Globus pallidus (tissue), 1 donor: ENCODE measurements at regions not wholly inside any gene's neighbourhood (a gene's known extent, or its start where the extent isn't known, plus 50 kb on each side); places are given as distances from the start of the nearest gene placed in this dataset.

Experiments used
- DNase-seq: peaks from one replicate; pipeline ENCODE4 v3.0.0-alpha.2; 2015; ENCODE audit warnings: low spot score

DNA sequence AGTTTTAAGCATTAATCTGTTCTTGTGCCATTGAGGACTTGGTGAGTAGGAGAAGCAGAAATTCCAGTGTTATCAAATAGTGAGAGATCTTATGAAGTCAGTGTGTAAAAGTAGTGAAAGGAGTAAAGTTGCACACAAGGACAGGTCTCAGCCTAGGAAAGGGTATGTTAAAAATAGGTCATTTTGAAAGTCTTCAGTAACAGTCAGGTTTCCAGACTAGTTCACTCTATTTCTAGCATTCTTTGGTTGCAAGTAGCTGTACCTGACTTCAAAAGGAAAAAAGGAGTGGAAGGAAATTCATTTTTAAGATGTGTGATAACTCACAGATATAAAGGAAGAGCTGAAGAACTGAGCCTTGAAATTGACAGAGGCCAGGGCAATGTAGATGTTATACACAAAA is 250.1 kb upstream of the SATB1 start:
- DNase-seq: no peak

DNA sequence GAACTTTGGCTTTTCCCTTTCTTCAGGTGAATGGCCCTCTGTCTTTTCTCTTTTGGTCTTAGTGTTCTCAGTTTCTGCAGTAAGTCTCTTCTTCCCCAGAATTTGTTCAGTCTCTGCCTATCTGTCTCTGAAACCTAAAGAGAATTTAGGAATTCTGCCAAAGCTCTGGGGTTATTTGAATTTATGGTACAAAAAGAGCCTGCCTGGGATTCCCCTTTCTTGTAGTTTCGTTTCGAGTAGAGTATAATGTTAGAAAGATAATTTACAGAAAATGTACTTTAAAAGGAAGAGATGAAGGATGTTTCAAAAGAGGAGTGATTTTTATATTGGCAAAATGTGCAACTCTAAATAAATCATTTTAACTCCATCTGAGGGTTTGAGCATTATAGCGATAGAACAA is 247.4 kb upstream of the SATB1 start:
- no peak for DNase-seq

DNA sequence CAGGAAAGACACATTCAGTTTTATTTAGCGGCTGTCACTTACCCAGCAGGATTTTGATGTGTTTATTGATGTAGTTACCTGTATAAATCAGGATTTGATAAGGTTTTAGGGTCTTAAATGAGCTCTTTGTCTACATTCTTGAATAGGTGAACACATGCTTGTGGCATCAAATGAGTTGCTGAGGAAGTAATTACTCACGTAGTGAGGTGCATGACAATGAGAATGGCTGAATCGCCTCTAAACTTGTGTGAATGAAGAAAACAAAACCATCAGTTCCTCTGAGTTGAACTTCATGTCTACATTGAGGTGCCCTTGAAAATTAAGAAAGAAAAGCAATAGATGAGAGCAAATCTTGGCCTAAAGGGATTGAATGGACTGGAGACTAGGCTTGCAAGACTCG is 245.6 kb upstream of the SATB1 start:
- DNase-seq: no peak

DNA sequence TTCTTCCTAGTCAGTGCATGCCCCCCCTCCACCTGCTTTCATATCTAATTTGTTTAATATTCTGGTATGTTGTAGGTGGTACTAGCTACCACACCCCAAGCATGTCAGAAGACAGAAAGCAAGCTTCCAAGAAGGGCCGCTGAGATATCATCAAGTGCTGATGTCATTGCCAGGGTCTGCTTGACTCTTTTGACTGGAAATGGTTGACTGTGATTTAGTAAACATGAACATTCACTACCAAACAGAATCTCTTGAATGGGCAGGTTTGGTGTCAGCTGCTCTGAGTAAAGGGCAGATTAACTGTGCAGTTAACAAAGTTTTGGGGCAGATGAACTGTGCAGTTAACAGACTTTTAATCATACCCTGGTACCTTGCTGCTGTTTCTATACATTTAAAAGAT is 244.2 kb upstream of the SATB1 start:
- DNase-seq: no peak

DNA sequence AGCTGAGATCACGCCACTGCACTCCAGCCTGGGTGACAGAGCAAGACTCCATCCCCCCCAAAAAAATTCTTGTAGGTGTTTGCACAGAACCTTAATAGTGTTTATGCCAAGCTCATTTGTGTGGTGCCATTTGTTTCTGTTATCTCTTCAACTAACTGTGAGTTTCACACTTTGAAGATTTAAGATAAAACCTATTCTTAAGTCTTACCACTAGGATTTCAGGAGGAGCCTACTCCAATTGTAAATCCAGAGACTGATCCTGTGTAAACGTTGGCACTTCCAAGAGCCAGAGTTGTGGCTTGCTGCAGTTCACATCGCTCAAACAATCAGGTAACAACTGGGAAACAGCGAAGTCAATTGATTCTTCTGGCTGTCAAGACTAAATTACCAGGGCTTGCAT is 242.4 kb upstream of the SATB1 start:
- DNase-seq: no peak

DNA sequence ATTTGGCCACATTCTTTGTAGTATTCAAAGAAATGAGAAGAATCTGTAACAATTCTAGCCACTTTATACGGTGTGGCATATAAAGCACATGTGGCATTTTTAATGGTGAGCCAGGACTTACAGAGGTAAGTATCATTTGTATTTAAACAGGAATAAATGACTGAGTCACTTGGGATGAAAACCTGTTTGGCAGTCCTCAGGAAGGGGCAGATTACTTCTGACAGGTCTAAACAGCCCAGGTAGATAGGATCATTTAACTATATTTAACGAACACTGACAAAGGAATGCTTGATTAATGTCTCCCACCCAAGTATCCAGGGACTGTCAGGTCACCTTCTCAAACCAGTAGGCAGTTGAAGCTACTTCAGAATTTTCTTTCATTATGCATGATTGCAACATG is 241.5 kb upstream of the SATB1 start:
- no peak for DNase-seq

DNA sequence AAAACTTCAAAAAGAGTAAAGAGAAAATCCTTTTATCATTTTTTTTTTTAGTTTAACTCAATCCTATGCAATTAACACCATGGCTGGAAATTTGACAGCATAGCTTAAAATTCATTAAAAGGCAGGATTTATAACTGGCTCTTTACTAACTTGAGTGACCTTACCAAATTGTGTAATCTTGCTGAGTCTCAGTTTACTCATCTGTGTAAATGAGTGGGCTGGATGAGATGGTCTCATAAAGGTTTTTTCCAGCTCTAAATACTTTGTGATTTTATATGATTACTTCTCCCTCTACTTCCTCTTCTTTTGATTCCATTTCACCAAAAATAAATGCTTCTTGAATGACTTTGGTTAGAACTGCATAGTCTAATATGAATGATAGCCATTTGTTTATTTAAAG is 234.9 kb upstream of the SATB1 start:
- DNase-seq: no peak

DNA sequence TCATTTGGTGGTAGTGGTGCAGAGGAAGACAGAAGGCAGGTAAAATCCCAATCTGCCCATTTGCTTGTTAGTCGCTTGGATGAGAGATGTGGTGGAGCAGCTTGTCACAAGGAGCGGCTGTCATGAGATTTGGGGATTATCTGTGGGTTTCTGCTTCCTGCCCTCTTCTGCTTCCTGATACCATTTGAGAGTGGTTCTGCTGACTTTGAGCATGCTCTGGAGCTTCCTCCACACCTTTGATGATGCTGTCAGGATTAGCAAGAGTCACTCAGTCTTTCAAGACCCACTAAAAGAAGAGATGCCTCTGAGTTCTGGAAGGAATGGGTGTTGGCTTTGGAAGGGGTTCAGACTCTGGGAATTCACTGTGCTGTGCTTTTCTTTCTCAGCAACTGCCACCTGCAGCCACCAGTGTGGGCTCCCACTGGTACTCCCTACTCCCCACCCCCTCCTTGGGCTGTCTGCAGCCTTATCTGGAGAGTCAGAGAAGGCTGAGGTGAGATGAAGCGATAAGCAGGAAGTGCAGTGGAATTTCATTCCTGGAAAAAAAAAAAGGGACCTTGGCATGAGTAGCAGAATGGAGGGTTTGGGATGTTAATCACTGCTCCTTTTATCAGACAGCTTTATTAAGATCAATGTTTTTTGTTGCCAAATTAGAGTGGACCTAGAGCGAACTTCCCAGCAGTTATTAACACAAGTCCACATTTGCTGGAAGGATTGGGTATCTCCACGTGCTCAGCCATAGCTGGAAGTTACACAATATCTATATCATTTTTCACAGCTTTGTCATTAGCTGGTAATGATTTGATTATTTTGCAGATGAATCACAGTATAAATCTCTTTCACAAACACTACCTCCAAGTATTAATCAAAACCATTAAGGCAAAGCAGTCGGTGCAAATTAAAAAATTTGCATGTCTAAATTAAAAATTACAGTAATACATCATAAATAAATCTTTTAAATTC is 233.0 kb upstream of the SATB1 start:
- DNase-seq: no peak

DNA sequence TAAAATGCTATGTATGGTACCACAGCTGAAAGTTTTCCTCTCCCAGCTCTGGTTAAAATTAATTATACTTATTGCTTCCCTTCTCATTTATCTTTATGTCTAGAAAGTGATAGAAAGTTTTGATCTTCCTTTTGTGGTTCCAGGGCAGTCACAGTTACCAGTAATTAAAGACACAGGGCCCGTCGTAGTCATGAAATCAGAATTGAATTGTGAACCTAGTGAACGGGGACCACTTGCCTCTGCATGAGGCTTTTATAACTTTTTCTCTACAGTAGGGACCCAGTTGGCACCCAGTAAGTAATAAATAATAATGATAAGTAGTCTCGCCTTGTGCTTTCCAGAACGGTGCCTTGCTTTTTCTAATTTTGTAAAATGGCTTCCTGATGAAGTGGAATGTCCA is 231.7 kb upstream of the SATB1 start:
- no peak for DNase-seq

DNA sequence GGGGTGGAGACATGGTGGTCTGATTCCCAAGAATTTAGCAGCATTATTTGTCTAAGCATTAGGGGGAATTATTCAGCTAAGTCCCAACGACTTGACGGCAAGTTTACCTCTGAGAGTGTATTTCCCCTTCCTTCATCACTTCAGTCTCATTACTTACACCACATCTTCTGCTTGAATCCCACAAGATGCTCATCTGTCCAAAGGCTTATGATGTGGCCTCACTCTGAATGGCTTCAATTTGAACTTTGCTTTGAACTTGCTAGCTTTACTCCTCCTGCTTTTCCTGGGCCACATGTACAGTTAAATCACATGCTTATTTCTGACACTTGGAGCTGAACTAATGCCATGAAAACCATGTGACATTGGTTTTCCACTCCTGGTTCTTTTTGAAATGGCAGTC is 231.3 kb upstream of the SATB1 start:
- DNase-seq: no peak

DNA sequence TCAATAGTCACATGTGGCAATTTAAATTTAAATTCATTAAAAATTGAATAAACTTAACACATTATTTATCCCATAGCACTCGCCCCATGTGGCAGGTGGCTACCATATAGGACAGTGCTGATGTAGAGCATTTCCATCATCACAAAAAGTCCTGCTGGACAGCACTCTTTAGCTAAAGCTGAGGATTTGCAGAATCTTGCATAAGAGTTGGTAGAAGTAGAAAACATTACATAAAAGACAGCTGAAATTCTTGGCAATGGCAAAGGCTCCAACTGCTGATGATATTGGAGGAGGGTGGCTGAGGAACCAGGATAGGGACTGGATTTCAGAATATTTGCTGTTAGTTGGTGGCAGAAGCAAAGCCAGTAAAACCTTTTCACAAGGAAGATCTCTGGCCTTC is 230.7 kb upstream of the SATB1 start:
- no peak for DNase-seq

DNA sequence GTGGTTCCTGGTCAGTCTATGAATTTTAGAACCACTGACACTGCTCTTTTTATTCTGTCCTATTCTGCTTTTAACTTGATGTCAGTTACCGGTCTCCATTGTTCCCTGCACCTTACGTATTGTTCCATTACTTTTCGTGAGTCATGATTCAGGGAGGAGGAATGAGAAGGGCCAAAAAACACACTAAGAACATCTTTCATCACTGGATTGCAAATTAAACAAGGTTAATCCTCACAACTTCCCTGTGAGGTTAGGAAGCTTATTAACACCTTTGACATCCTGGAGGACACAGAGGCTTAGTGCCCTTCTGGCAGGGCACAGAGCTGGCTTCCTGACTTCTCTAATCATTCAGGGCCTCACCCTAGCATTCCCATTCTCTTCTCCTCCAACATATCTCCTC is 227.6 kb upstream of the SATB1 start:
- DNase-seq: no peak

DNA sequence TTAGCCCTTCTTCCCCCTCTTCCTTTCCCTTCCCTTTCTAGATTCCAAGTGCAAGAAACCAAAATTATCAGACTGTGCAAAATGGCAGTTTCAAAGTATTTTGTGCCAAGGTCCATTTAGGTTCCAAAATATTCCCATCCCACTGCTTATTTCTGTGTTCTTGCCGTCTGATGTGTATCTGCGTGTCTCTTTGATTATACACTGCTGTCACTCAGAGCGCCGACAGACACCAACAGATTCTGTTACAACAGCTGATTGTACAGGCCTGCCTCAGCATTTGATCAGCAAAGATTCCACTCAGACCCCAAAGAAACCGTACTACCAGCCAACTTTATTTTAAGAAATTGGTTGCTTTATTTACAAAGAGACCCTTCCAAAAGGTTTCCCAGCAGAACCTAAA is 225.6 kb upstream of the SATB1 start:
- no peak for DNase-seq

DNA sequence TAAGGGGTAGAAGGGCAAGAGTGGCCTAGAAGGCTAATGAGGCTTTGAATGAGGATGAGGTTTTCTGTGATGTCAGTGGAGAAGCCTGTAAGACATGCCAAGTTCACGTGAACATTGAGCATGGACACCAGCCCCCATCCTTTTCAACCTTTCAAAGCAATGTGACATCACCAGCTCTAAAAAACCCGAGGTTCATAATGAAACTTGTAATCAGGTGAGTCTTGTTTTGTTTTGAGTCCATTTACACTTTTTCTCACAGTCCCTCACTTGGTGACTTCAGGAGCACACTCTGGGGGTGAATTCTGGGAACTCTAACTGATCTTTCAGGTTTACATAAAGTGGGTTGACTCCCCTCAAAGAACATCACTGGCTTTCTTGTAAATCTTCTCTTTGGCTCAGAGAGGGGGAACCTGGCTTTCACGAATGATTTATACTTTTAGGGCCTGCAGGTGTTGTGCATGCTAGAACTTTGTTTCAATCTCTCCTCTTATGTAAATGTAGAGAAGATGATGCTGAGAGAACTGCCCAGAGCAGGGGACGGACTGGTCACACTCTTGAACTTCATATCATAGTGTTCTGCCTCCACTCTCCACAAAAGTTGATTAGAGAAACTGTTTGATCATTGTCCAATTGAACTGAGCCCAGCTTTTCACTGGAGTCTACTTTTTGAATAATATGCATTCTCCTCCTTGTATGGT is 224.7 kb upstream of the SATB1 start:
- DNase-seq: no peak

DNA sequence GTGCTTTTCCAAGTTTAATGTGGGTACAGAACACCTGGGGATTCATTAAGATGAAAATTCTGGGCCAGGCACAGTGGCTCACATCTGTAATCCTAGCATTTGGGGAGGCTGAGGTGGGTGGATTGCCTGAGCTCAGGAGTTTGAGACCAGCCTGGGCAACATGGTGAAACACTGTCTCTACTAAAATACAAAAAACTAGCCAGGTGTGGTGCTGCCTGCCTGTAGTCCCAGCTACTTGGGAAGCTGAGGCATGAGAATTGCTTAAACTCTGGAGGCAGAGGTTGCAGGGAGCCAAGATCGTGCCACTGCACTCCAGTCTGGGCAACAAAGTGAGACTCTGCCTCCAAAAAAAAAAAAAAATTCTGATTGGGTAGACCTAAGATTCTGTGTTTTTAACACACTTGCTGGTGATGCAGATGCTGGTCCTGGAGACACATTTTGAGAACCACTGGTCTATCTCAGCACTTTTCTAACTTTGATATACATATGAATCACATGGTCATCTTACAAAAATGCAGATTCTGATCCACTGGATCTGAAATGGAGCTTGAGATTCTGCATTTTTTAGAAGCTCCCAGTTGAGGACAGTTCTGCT is 223.8 kb upstream of the SATB1 start:
- DNase-seq: no peak

DNA sequence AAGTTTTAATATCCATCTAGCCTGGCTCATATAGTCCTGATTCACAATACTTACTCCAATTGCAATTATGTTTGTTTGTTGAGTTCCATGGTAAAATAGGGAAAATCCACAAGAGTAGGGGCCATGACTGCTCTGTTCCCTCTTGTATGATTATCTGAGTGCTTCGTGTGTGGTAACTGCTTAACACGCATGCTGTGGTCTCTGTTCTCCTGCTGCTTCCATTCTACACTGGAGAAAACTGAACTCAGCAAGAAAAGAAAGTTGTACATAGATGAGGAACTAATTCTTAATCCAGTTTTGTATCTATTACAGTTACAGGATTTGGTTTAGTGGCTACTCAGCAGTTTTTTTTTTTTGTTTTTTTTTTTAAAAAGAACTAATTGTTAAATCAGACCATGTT is 223.0 kb upstream of the SATB1 start:
- no peak for DNase-seq

DNA sequence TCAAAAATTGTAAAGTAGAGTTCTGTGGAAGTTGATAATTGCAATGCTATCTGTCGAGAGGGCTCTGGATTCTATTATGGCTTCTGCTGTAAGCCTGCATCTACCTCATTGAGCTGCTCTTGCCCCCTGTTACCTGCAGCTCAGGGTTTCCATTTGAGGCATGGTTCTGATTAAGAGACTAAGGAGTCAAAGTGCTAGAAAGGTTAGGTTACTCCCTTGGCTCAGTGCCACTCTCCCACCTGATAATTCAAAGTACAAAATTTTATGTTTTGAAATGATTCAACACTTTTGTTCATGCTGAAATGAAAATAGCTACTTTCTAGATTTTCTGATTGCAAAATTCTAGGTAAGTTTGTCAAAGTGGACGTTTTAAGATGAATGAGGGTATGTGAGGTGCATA is 220.5 kb upstream of the SATB1 start:
- DNase-seq: no peak

DNA sequence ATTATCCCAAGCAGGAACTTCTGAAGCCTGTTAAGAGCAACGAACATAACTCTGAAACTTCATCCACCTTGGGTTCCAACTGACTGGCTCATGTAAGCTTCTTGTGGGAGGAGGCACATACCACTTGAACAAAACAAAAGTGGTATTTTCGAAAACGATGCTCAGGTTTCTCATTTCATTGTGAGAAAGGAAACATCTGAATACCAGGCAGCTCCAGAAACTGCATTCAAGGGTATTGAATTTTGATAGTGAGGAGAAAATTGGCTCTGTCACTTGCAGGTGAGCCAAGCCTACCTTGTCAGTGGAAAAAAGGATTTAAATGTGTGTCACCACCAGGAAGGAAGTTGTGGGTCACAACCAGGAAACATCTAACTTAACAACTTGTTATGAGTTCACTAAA is 218.1 kb upstream of the SATB1 start:
- no peak for DNase-seq

DNA sequence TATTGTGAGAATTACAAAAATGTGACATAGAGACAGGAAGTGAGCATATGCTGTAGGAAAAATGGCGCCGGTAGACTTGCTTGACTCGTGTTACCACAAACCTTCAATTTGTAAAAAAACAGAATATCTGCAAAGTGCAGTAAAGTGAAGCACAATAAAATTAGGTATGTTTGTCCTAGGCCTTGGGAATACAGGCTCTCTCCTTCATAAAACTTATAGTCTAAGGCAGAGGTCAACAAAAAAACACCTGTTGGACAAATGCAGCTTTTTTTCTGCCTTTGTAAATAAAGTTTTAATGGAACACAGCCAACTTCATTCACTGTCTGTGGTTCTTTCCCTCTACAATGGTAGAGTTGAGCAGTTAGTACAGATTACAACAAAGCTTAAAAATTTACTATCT is 216.8 kb upstream of the SATB1 start:
- no peak for DNase-seq

DNA sequence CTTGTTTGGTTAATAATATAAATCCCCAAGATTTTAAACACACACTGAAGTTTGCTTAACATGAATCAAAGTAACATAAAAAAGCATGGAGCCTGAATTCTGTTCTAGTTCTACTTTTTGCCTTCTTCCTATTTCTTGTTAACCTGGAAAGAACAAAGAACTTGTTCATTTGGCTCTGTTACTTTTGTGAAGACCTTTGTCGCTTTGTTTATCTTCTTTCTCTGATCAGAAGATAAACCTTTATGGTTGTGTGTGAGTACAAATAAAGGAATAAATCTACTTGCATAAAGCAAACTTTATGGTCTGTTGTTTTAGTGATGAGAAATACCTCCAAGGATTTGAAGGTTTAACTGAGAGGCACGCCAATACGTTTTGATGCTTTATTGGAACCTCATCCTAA is 210.1 kb upstream of the SATB1 start:
- DNase-seq: no peak

DNA sequence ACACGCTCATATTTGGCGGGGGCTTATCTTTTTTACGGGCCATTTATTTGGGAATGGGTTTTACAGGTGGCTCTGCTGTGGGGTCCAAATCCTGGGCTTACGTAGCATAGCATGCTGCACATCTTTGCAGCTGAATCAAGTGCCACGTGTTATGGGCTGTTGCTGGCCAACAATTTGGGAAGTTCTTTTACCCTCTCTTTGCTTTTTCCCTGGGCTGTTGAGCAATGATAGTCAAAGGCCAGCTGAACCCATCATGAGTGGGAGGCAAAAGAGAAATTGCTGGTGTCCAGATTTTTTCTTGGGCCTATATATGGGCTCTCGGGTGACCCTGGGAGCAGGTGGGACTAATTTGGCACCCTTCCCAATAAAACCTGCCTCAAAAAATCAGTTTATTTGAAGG is 209.3 kb upstream of the SATB1 start:
- DNase-seq: no peak

DNA sequence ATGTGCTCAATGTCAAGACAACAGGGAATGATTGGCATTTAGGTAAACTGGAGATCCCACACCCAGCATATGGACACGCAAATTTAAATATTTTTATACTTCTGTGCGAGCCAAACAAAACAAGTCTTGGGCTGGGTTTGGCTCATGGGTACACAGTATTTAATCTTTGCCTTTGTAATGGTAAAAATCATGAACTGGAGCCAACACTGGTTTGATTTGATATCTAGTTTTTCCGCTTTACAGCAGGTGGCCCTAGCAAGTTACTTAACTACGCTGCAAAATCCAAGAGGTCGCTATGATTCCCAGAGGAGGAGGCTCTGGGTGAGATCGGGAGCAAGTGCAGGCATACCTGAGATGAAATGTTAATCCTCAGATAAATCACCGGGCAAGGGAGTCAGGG is 207.9 kb upstream of the SATB1 start:
- no peak for DNase-seq

DNA sequence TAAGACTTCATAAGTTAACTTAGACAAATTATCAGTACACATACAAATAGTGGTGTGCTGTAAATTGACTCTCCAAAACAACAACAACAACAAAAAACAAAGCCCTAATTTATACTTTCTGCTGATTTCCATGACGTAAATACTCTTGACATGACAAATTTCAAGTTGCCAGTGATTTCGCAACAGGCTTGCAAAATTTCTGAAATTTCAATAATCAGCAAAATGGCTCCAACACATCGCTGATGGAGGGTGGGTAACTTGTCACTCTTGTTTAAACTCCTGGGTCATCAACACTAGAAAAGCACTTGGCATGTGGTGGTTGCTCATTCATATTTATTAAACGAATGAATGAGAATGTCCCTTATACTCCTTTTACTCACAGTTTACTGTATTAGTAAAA is 205.2 kb upstream of the SATB1 start:
- no peak for DNase-seq
